Kidney tubule cell (primary cell): ENCODE measurements at regions not wholly inside any gene's neighbourhood (a gene's known extent, or its start where the extent isn't known, plus 50 kb on each side); places are given as distances from the start of the nearest gene placed in this dataset.

Experiments
- DNase-seq: peaks from one replicate; pipeline ENCODE4 v3.0.0-alpha.2; 2018; ENCODE audit warnings: low spot score

GRCh38 chr4:176843710-176844109, 51.0 kb upstream of the VEGFC start:
- no peak for DNase-seq

DNA sequence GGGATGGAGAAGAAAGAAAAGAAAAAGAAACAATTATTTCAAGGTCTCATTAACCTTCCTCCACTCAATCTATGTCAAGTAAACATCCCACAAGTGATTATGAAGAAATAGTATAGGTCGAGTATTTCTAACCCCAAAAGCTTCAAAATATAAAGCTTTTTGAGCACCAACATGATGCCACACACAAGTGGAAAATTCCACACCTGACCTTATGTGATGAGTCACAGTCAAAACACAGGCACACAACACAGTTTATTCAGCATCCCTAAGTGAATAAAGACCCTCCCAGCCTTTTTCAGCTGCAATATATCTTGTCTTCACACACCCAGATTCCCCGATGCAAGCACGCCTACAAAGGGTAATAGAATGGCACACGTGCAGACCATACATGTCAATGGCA, 51.7 kb upstream of the VEGFC start:
- DNase-seq = no peak

DNA sequence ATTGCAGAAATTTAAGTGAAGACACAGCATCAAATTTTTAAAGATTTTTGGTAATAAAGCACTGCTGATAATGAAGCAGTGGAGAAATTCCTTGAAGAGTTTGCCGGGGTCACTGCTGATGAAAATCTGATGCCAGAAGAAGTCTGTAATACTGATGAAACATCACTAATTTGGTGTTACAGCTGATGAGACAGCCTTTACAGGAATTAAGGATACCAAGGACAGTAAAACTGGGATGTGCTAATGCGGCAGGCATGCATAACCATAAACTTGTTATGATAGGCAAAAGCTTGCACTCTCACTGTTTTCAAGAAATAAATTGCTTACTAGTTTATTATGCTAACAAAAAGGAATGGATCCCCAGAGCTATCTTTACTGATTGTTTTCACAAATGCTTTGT, 52.9 kb upstream of the VEGFC start:
- peak; percentile 9 for DNase-seq

DNA sequence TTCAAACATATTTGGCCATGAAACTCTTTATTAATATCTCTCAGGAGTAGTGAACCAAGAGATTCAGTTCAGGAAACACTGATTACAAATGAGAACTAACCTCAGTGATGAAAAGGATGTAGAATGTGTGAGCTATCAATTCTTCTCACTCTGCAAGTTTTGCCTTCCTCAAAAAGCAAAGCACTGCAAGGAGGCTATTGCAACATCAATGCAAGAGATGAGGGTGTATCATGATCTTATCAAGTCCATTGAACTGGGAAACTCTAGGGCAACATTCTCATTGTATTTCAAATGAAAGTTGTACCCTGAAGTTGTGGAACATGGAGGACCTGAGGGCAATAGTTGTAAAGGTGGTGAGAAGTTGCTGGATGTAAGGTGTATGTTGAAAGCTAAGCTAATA, 56.4 kb upstream of the VEGFC start:
- DNase-seq = no peak

DNA sequence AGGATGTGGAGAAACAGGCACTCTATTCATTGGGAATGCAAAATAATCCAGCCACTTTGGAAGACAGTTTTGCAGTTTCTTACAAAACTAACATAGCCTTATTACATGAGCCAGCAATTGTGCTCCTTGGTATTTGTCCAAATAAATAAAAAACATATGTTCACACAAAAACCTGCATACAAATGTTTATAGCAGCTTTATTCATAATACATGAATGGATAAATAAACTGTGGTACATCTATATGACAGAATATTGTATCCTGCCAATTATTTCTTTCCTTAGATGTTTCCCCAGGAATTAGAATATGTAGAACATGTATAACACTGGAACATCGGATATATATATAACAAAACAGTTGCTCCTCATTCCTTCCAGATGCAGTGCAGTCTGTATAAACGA, 57.7 kb upstream of the VEGFC start:
- no peak for DNase-seq

DNA sequence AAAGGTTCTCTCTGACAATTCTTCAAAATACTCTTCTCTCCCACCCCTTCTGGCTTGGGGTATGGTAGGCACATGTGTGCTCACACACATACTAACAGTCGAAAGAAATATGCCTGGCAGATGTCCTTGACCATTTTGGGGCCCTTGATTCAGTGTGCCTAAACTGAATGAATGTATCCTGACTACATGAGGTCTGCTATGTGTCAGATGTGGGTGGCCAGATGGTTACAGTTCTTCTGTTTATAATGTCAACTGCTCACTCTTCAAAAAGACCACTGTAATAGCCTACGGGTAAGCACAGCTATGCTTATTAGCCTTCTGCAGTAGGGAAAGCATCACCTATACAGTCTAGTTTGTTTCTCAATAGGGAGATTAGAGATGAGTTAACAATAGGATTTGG, 63.7 kb upstream of the VEGFC start:
- DNase-seq = no peak

DNA sequence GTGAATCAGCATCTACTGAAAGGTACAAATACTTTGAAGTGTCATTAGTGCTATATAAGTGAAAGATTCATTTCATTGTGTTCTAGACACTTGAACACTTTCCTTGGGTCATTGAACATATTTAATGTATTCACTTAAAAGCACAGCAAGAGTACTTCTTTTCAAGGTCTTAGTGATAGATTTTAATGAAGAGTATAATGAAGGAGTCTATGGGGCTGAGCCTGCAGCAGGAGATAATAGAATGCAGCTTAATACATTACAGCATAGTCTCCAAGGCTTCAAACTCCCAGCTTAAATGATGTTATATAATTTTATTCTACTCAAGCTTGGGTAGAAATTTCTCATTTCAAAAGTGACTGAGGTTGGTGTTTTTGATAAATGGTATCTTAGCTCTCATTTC, 66.1 kb upstream of the VEGFC start:
- DNase-seq = no peak

DNA sequence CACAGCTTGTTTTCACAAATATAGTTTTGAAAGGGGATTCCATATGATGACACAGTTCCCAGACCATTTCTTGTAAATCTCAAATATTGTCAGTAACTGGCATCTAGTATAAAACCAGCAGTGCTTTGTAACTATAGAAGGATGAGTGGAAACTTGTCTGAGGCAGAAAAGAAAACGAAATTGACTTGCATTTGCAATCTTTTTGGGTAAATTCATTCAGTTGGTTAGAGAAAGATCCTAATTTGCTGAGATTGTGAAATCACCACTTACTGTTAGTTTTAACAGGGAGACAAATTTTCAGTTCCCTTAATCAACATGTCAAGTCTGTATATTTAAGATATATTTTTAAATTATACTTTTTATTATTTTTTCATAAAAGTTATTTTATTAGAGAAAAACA, 71.5 kb upstream of the VEGFC start:
- no peak for DNase-seq

GRCh38 chr4:176868676-176869075, 76.0 kb upstream of the VEGFC start:
- DNase-seq = no peak

- peak; percentile 19 for DNase-seq
These were observed 79.7 kb upstream of the VEGFC start for GRCh38 chr4:176872461-176872860.

DNA sequence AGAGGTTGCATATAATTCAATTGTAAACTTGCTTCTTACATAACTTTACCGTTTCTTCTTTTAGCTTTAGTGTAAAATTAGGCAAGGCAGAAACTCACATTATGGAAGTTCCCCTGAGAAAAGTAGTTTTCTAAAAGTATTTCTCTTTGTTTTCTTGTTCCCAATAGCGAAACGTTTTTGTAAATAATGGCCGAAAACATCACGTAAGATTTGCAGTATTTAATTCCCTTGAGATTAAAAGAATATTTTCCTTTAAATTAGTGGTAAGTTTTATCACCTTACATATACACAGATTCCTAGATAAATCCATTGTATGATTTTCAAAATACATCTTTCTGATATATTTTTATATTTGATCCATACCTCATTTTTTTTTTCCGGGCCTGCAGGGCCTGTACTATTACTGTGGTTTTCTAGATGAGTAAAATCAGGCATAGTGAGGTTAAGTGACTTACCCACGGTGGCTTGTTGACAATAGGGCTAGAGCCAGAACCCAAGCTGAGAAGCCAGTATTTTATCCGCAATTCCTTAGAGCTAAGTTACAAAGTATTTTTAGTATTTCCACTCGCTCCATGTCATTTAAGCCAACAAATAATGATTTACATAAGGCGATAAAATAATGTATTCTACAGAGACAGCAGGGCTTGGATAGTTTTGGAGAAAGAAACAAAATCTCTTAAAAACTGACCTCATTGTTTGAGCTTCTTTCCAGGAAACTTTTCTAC, 82.2 kb upstream of the VEGFC start:
- DNase-seq = no peak

GRCh38 chr4:176875446-176875930, 82.8 kb upstream of the VEGFC start:
- no peak for DNase-seq

- DNase-seq = no peak
These were observed 86.8 kb upstream of the VEGFC start for GRCh38 chr4:176879380-176880116.

GRCh38 chr4:176882206-176882605, 89.5 kb upstream of the VEGFC start:
- DNase-seq = no peak

- no peak for DNase-seq
These were observed 90.4 kb upstream of the VEGFC start for GRCh38 chr4:176883108-176883550.

GRCh38 chr4:176883681-176884418, 91.1 kb upstream of the VEGFC start:
- DNase-seq = peak; percentile 63

DNA sequence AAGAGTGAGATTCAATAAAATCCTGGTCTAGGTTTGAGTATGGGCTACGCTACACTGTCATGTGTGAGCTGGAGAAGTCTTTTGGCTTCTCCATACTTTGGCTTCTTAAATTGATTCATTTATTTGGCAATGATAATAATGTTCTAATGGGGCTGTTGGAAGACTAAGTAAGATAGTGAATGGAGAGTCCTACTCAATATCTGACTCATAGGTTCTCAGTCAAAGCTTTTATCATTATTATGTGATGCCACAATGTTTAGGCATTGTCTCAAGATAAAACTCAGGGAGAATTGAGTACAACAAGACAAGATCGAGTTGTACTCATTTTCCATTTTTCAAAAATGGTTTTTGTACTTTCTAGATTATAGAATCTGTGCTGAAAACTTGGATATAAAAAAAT, 92.5 kb upstream of the VEGFC start:
- DNase-seq = no peak

DNA sequence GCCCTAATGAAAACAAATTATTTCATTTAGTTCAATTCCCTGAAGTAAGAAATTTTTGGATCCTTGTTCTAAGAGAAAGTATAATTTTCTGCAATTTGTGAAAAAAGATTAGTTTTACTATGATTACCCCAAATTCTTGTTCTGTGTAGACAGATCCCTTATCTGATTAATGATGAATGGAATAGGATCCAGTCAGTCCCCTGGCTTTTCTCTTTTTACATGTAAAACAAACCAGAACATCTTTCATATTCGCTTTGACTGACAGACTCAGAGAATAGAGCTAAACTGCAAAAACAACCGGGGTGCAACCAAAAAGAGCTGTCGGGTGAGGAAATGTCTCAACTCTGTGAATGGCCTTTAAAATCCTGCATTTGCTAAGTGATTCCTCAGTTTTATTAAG, 93.4 kb upstream of the VEGFC start:
- no peak for DNase-seq

DNA sequence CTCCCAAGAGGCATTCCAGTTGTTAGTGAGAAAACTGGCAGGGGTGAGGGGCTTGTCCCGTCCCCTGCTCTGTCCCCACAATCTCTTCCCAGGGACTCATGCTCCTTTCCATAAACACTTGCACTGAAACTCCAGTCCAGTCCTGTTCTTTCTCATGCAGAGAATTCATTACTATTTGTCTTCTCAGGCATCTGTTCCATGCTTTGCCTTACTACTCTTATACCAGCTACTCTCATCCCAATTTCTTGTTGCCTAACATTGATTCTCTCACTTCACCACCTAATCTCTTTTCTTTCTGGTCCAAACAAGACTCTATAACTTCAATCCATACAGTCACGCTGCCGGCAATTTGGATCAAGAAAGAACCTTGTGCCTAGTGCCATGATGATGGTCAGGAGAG, 97.1 kb upstream of the VEGFC start:
- DNase-seq = no peak

- no peak for DNase-seq
These were observed 101.8 kb upstream of the VEGFC start for GRCh38 chr4:176894498-176894897.

DNA sequence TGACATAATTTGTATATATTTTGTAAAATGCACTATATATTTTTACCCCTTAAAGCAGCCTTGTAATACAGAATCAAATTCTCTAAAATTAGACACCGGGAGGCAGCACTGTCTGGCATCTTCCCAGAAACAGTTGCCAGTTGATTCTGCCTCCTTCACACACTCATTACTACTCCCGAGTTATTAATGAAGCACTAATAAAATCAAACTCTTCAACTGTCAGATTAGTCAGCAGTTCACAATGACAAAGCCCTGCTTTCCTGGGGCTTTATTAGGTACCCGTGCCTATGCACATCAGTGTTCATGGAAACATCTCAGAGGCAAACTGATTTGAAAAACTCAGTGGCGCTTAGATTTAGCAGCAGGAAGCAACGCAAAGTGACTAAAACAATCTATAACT, 103.5 kb upstream of the VEGFC start:
- no peak for DNase-seq

GRCh38 chr4:176897226-176897625, 104.5 kb upstream of the VEGFC start:
- no peak for DNase-seq

GRCh38 chr4:176898791-176899190, 106.1 kb upstream of the VEGFC start:
- DNase-seq = no peak
